Testis (tissue), 2 donors: ENCODE measurements at regions not wholly inside any gene's neighbourhood (a gene's known extent, or its start where the extent isn't known, plus 50 kb on each side); places are given as distances from the start of the nearest gene placed in this dataset.

Source experiments
- DNase-seq: peaks from one replicate; pipeline ENCODE4 v3.0.0-alpha.2; 2019
- H3K27ac ChIP-seq, 2 donors: fragments of 200-600 bp; sonication (generic); one replicate each; pipeline ENCODE4 v1.5.1; 2019
- H3K27me3 ChIP-seq: fragments of 200-600 bp; sonication (generic); one replicate; pipeline ENCODE4 v1.5.1; 2019
- H3K36me3 ChIP-seq: fragments of 200-600 bp; sonication (generic); one replicate; pipeline ENCODE4 v1.5.1; 2017; ENCODE audit warnings: low read depth; ENCODE audit errors: missing control alignments
- H3K4me1 ChIP-seq: fragments of 200-600 bp; sonication (generic); one replicate; pipeline ENCODE4 v1.5.1; 2019
- H3K4me3 ChIP-seq, 2 donors: fragments of 200-600 bp; sonication (generic); one replicate each; pipeline ENCODE4 v1.5.1; 2017 to 2019
- H3K9me3 ChIP-seq: fragments of 200-600 bp; sonication (generic); one replicate; pipeline ENCODE4 v1.5.1; 2017
- CTCF ChIP-seq, 3 experiments: fragments of 450-650 bp in 2 of 3; fragments of 200-600 bp in 1 of 3; sonication (generic) in 1 of 3; IDR thresholded peaks; one replicate each; pipeline ENCODE4 v1.5.1; 2016 to 2019; ENCODE audit warnings: antibody characterized with exemption in 3 of 3, mild to moderate bottlenecking in 2 of 3, moderate library complexity in 1 of 3
- POLR2A ChIP-seq: fragments of 450-650 bp; IDR thresholded peaks from one replicate; pipeline ENCODE4 v1.6.1; 2017; ENCODE audit warnings: antibody characterized with exemption, mild to moderate bottlenecking, moderate library complexity
- WGBS, 2 donors: methylation state at CpG; one replicate each; pipeline ENCODE4 v1.1.5; 2018; 5-methylcytosine and 5-hydroxymethylcytosine counted together
- intact Hi-C: fragments of 100-400 bp; cut with DNase I; formaldehyde crosslinking; loops from one replicate; pipeline ENCODE4 v1.15.1; 2023; ENCODE audit warnings: low total_unique reads

DNA sequence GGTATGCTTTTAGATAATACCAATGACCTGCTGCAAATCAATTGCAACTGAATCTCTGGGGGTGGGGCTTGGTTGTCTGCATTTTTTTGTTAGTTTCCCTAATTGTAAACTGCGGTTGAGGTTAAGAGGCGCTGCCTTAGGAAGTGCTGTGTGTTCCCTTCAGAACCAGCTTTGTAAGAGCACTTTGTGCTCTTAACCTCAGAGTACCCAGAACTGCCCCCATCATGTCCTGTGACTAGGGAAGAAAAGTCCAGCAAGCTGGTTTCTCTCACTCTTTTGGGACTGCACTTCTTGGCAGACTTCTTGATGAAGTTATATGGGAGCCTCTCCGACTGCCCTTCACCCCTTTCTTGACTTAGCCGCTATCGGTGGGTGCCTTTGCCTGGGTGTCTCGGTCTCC lies 245.5 kb upstream of the CXCR4 start:
- WGBS, 2 donors: 63 to 64% methylated on average over 4 to 6 of the region's 6 CpGs
- no peak for DNase-seq
- H3K9me3 ChIP-seq: no peaks in the 10 kb centered on the region
- H3K27me3 ChIP-seq: no peaks in the 10 kb centered on the region
- no peak overlapping the region for H3K27ac ChIP-seq
- TF ChIP-seq POLR2A (no peak), CTCF (IDR thresholded peaks at IDR 0.05) (no peak)
- H3K4me3 ChIP-seq: no peak overlapping the region
- H3K4me1 ChIP-seq: no peaks in the 10 kb centered on the region
- no peaks in the 10 kb centered on the region for H3K36me3 ChIP-seq
- intact Hi-C loops: no loop called here

- Histone ChIP-seq H3K9me3 (no peaks in the 10 kb centered on the region), H3K27ac (no peak overlapping the region), H3K4me1 (no peaks in the 10 kb centered on the region), H3K27me3 (no peaks in the 10 kb centered on the region), H3K36me3 (no peaks in the 10 kb centered on the region), H3K4me3 (no peak overlapping the region)
- no peak for TF ChIP-seq CTCF (IDR thresholded peaks at IDR 0.05)
- WGBS, 2 donors: 93% methylated on average over 9 of the region's 9 CpGs
- DNase-seq: no peak
- intact Hi-C loops: no loop called here
Observed at GRCh38 chr2:136362676-136363390, 244.9 kb upstream of the CXCR4 start.

- no peak for DNase-seq
- 91 to 99% methylated on average over 3 of the region's 3 CpGs for WGBS, 2 donors
- H3K27me3 ChIP-seq: no peaks in the 10 kb centered on the region
- TF ChIP-seq POLR2A: no peak
- TF ChIP-seq CTCF (IDR thresholded peaks at IDR 0.05): no peak
- H3K36me3 ChIP-seq: no peaks in the 10 kb centered on the region
- no peaks in the 10 kb centered on the region for H3K4me1 ChIP-seq
- H3K4me3 ChIP-seq: no peak overlapping the region
- no peaks in the 10 kb centered on the region for H3K9me3 ChIP-seq
- intact Hi-C loops: no loop called here
- H3K27ac ChIP-seq: no peak overlapping the region
Observed at GRCh38 chr2:136361521-136361920, 243.6 kb upstream of the CXCR4 start.

DNA sequence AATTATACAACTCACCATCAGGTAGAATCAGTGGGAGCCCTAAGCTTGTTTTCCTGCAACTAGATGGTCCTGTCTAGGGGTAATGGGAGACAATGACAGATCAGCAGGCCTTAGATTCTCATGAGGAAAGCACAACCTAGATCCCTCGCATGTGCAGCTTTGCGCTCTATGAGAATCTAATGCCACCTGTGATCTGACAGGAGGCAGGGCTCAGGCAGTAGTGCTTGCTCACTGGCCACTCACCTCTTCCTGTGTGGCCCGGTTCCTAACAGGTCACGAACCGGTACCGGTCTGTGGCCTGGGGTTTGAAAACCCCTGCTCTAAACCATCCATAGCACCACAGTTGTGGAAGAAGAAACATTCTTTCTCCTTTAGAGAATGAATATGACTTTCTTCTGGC lies 242.8 kb upstream of the CXCR4 start:
- 89 to 93% methylated on average over 6 of the region's 6 CpGs for WGBS, 2 donors
- no peaks in the 10 kb centered on the region for H3K9me3 ChIP-seq
- no peaks in the 10 kb centered on the region for H3K4me1 ChIP-seq
- H3K27ac ChIP-seq: no peak overlapping the region
- H3K36me3 ChIP-seq: no peaks in the 10 kb centered on the region
- no peak overlapping the region for H3K4me3 ChIP-seq
- no peak for DNase-seq
- intact Hi-C loops: no loop called here
- TF ChIP-seq CTCF (IDR thresholded peaks at IDR 0.05): no peak
- TF ChIP-seq POLR2A: no peak
- H3K27me3 ChIP-seq: no peaks in the 10 kb centered on the region
